SU-DHL-6 (cell line): ENCODE measurements at regions not wholly inside any gene's neighbourhood (a gene's known extent, or its start where the extent isn't known, plus 50 kb on each side); places are given as distances from the start of the nearest gene placed in this dataset.

Source experiments
- H2AFZ ChIP-seq: fragments of 200-600 bp; sonication (generic); 2 replicates; pipeline ENCODE4 v1.6.1; 2014; ENCODE audit warnings: low read depth, mild to moderate bottlenecking, moderate library complexity, mixed read lengths, antibody characterized with exemption, low read length; ENCODE audit not compliant: severe bottlenecking
- H3F3A ChIP-seq: fragments of 200-600 bp; shearing (Covaris generic); 2 replicates; pipeline ENCODE4 v1.6.0; 2016; ENCODE audit warnings: antibody characterized with exemption, mild to moderate bottlenecking; ENCODE audit not compliant: insufficient read depth
- H3K27ac ChIP-seq: fragments of 200-600 bp; sonication (generic); 2 replicates; pipeline ENCODE4 v1.5.1; 2016; ENCODE audit warnings: low read depth, mild to moderate bottlenecking, low read length, moderate library complexity, mixed read lengths
- H3K27me3 ChIP-seq: fragments of 200-600 bp; sonication (generic), shearing (Covaris generic); 2 replicates; pipeline ENCODE4 v1.6.0; 2014; ENCODE audit warnings: mild to moderate bottlenecking, low read length
- H3K36me3 ChIP-seq: fragments of 200-600 bp; sonication (generic); 2 replicates; pipeline ENCODE4 v1.6.1; 2014; ENCODE audit warnings: mild to moderate bottlenecking, low read length, mixed read lengths
- H3K4me2 ChIP-seq: fragments of 300-600, 200-600 bp; shearing (Covaris generic), sonication (generic); 2 replicates; pipeline ENCODE4 v1.6.0; 2014; ENCODE audit warnings: low read length, low read depth, mild to moderate bottlenecking; ENCODE audit not compliant: poor library complexity, severe bottlenecking
- H3K4me3 ChIP-seq: fragments of 200-600 bp; sonication (generic); 2 replicates; pipeline ENCODE4 v1.5.1; 2014; ENCODE audit warnings: antibody characterized with exemption, low read length, mild to moderate bottlenecking, mixed read lengths; ENCODE audit not compliant: insufficient read depth, poor library complexity, severe bottlenecking
- H3K79me2 ChIP-seq: fragments of 200-600 bp; sonication (generic); 2 replicates; pipeline ENCODE4 v1.6.1; 2014; ENCODE audit warnings: mild to moderate bottlenecking, low read length, moderate library complexity; ENCODE audit not compliant: insufficient read depth
- H3K9ac ChIP-seq: fragments of 200-600 bp; sonication (generic); 2 replicates; pipeline ENCODE4 v1.7.0; 2014; ENCODE audit warnings: mild to moderate bottlenecking, low read length
- H3K9me2 ChIP-seq: fragments of 200-600 bp; sonication (generic); replicated peaks from 2 replicates; pipeline ENCODE4 v1.6.1; 2014; ENCODE audit warnings: low read length; ENCODE audit not compliant: insufficient read depth
- H3K9me3 ChIP-seq: fragments of 200-600 bp; sonication (generic); 2 replicates; pipeline ENCODE4 v1.6.1; 2014; ENCODE audit warnings: low read length, mixed read lengths; ENCODE audit not compliant: insufficient read depth
- H4K20me1 ChIP-seq: fragments of 200-600 bp; sonication (generic); 2 replicates; pipeline ENCODE4 v1.6.1; 2014; ENCODE audit warnings: low read depth, mild to moderate bottlenecking, antibody characterized with exemption, low read length, moderate library complexity, mixed read lengths
- EZH2phosphoT487 ChIP-seq: fragments of 200-600 bp; sonication (generic), shearing (Covaris generic); conservative IDR thresholded peaks from 2 replicates; pipeline ENCODE4 v1.6.1; 2018; ENCODE audit warnings: mild to moderate bottlenecking, antibody characterized with exemption, low read length, moderate library complexity, mixed read lengths
- TF ChIP-seq, protein P1 (sequence below): fragments of 200-600 bp; sonication (generic); IDR thresholded peaks from one replicate; pipeline ENCODE4 v1.5.1; 2017; ENCODE audit warnings: antibody characterized with exemption, mild to moderate bottlenecking, low read length, moderate library complexity; ENCODE audit not compliant: insufficient read depth, poor library complexity, severe bottlenecking

DNA sequence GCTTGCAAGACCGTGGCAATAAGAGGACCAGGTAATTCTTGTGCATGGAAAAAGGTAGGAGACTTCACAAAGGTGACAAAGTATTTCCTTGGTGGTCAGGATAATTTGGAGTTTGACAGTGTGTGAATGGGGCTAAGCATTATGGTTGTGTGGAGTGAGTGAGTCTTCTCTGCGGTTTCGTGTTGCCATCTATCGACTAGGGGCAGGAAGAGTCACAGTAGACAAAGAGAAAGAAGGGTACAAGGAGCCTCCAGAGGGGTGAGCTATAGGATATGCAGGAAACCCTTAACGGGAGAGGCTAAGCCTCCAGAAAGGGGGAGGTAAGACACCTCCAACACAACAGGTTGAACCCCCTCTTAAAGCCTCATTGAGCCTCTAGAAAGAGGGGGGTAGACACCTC is 64.0 kb upstream of the RANBP6 start:
- no peaks in the 10 kb centered on the region for H3K79me2 ChIP-seq
- no peaks in the 10 kb centered on the region for H3K36me3 ChIP-seq
- H3K4me2 ChIP-seq: no peak overlapping the region
- no peaks in the 10 kb centered on the region for H3F3A ChIP-seq
- no peak for TF ChIP-seq EZH2phosphoT487
- TF ChIP-seq, protein P1, sequence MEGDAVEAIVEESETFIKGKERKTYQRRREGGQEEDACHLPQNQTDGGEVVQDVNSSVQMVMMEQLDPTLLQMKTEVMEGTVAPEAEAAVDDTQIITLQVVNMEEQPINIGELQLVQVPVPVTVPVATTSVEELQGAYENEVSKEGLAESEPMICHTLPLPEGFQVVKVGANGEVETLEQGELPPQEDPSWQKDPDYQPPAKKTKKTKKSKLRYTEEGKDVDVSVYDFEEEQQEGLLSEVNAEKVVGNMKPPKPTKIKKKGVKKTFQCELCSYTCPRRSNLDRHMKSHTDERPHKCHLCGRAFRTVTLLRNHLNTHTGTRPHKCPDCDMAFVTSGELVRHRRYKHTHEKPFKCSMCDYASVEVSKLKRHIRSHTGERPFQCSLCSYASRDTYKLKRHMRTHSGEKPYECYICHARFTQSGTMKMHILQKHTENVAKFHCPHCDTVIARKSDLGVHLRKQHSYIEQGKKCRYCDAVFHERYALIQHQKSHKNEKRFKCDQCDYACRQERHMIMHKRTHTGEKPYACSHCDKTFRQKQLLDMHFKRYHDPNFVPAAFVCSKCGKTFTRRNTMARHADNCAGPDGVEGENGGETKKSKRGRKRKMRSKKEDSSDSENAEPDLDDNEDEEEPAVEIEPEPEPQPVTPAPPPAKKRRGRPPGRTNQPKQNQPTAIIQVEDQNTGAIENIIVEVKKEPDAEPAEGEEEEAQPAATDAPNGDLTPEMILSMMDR: no peak
- H3K4me3 ChIP-seq: no peak overlapping the region
- no peaks in the 10 kb centered on the region for H3K27me3 ChIP-seq
- H3K9me2 ChIP-seq: no peaks in the 10 kb centered on the region
- no peak overlapping the region for H3K27ac ChIP-seq
- no peaks in the 10 kb centered on the region for H4K20me1 ChIP-seq
- H3K9ac ChIP-seq: no peak overlapping the region
- H2AFZ ChIP-seq: no peak overlapping the region
- H3K9me3 ChIP-seq: no peaks in the 10 kb centered on the region

DNA sequence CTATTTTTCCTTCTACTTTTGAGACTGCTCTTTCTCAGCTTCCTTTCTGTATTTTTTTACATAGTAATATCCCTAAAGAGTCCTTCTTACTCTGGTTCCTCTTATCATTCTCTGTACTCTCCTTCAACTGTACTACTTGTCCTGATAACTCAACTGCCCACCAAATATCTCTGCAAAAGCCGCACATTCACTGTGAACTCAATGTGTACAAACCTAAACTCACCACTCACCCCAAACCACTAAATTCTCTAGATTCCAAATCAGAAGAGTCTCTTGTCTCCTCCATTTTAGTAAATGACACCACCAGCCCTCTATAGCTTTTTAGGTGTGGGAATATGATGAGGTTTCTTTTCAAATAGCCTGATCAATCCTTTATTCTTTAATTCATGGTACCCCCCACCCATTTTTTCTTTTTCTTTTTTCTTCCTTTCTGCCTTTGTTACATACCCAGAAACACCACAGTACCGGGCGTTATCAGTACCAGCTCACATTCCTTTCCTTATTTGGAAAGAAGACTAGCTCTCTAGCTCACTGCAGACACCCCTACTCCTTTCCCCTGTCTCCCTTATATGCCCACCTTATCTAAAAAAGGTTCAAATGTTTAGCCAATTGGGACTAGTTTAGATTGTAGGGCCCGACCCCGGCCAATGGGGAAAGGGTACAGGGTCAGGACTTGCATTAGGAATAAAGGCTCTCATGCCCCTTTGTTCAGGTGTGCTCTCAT is 63.1 kb upstream of the RANBP6 start:
- Histone ChIP-seq H3K9ac (no peak overlapping the region), H3F3A (no peaks in the 10 kb centered on the region), H3K36me3 (no peaks in the 10 kb centered on the region), H3K27ac (no peak overlapping the region), H3K4me3 (no peak overlapping the region), H3K4me2 (no peak overlapping the region), H3K27me3 (no peaks in the 10 kb centered on the region), H4K20me1 (no peaks in the 10 kb centered on the region), H2AFZ (no peak overlapping the region), H3K9me2 (no peaks in the 10 kb centered on the region), H3K9me3 (no peaks in the 10 kb centered on the region), H3K79me2 (no peaks in the 10 kb centered on the region)
- TF ChIP-seq, protein P1: no peak
- no peak for TF ChIP-seq EZH2phosphoT487

DNA sequence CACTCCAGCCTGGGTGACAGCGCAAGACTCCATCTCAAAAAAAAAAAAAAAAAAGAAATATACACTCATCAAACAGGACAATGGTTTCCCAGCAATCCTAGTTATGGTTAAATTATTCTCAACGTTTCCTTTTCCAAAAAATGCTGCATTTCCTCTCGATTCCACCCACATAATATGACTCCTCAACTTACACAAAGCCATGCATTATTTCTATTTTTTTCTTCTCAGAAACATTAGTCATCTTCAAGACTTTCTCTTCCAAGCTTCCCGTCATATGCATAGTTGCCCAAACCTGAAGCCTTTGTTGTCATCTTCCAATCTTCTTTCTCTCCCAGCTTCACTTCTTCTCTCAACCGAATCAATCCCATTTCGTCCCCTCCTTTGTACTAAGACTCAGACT is 61.4 kb upstream of the RANBP6 start:
- H3F3A ChIP-seq: no peaks in the 10 kb centered on the region
- no peak overlapping the region for H3K27ac ChIP-seq
- no peaks in the 10 kb centered on the region for H3K27me3 ChIP-seq
- H3K9me2 ChIP-seq: no peaks in the 10 kb centered on the region
- no peaks in the 10 kb centered on the region for H3K9me3 ChIP-seq
- H2AFZ ChIP-seq: no peak overlapping the region
- no peak overlapping the region for H3K4me2 ChIP-seq
- H3K79me2 ChIP-seq: no peaks in the 10 kb centered on the region
- TF ChIP-seq EZH2phosphoT487: no peak
- TF ChIP-seq, protein P1: no peak
- H3K9ac ChIP-seq: no peak overlapping the region
- H3K4me3 ChIP-seq: no peak overlapping the region
- H4K20me1 ChIP-seq: no peaks in the 10 kb centered on the region
- no peaks in the 10 kb centered on the region for H3K36me3 ChIP-seq
